ENCODE measurements at regions not wholly inside any gene's neighbourhood (a gene's known extent, or its start where the extent isn't known, plus 50 kb on each side); places are given as distances from the start of the nearest gene placed in this dataset.
A peak's percentile ranks its signal among the peaks of the same experiment; 100 is the strongest.

- H3K36me3 ChIP-seq (ENCODE audit: control insufficient read depth in 2 of 2, insufficient read depth in 2 of 2, low read length in 1 of 2): no peaks in the 10 kb centered on the region
- no peak overlapping the region for H3K27ac ChIP-seq (ENCODE audit: low read depth in 1 of 2, low read length in 1 of 2)
- H3K4me1 ChIP-seq (ENCODE audit: control insufficient read depth in 2 of 2, insufficient read depth in 2 of 2, low read length in 2 of 2): no peaks in the 10 kb centered on the region
- peaks cover 0 to 10% of the 10 kb centered on the region in 2 donors for H3K9me3 ChIP-seq (ENCODE audit: control insufficient read depth in 2 of 2, insufficient read depth in 1 of 2, low read length in 1 of 2)
- peaks cover 0 to 2% of the 10 kb centered on the region in 2 donors for H3K27me3 ChIP-seq (ENCODE audit: control insufficient read depth in 2 of 2, insufficient read depth in 1 of 2, low read length in 1 of 2)
- DNase-seq (ENCODE audit: low read depth in 6 of 9, low spot score in 9 of 9): no peak
- no peak overlapping the region for H3K4me3 ChIP-seq (ENCODE audit: low read length in 2 of 2)
- WGBS: 57% methylated on average over 3 of the region's 3 CpGs
These were observed 563.8 kb downstream of the TLE1 start for GRCh38 chr9:81125446-81126092.

GRCh38 chr9:81123526-81123925, 565.8 kb downstream of the TLE1 start:
- WGBS: 86% methylated on average over 3 of the region's 3 CpGs

GRCh38 chr9:81122749-81123148, 566.6 kb downstream of the TLE1 start:
- Histone ChIP-seq H3K4me3 (ENCODE audit: low read length in 2 of 2) (no peak overlapping the region), H3K4me1 (ENCODE audit: control insufficient read depth in 2 of 2, insufficient read depth in 2 of 2, low read length in 2 of 2) (no peaks in the 10 kb centered on the region), H3K36me3 (ENCODE audit: control insufficient read depth in 2 of 2, insufficient read depth in 2 of 2, low read length in 1 of 2) (no peaks in the 10 kb centered on the region), H3K27ac (ENCODE audit: low read depth in 1 of 2, low read length in 1 of 2) (no peak overlapping the region), H3K27me3 (ENCODE audit: control insufficient read depth in 2 of 2, insufficient read depth in 1 of 2, low read length in 1 of 2) (peaks cover 3% of the 10 kb centered on the region in 2 donors), H3K9me3 (ENCODE audit: control insufficient read depth in 2 of 2, insufficient read depth in 1 of 2, low read length in 1 of 2) (peaks cover 0 to 10% of the 10 kb centered on the region in 2 donors)
- 97% methylated on average over 2 of the region's 2 CpGs for WGBS
- DNase-seq (ENCODE audit: low read depth in 6 of 9, low spot score in 9 of 9): no peak

More at GRCh38 chr9:81123526-81123925, 565.8 kb downstream of the TLE1 start:
- H3K27me3 ChIP-seq (ENCODE audit: control insufficient read depth in 2 of 2, insufficient read depth in 1 of 2, low read length in 1 of 2): peaks cover 0 to 2% of the 10 kb centered on the region in 2 donors
- H3K4me1 ChIP-seq (ENCODE audit: control insufficient read depth in 2 of 2, insufficient read depth in 2 of 2, low read length in 2 of 2): no peaks in the 10 kb centered on the region
- no peak for DNase-seq (ENCODE audit: low read depth in 6 of 9, low spot score in 9 of 9)
- H3K9me3 ChIP-seq (ENCODE audit: control insufficient read depth in 2 of 2, insufficient read depth in 1 of 2, low read length in 1 of 2): peaks cover 0 to 10% of the 10 kb centered on the region in 2 donors
- H3K27ac ChIP-seq (ENCODE audit: low read depth in 1 of 2, low read length in 1 of 2): no peak overlapping the region
- H3K36me3 ChIP-seq (ENCODE audit: control insufficient read depth in 2 of 2, insufficient read depth in 2 of 2, low read length in 1 of 2): no peaks in the 10 kb centered on the region
- H3K4me3 ChIP-seq (ENCODE audit: low read length in 2 of 2): no peak overlapping the region

GRCh38 chr9:81119591-81119990, 569.8 kb downstream of the TLE1 start:
- H3K27me3 ChIP-seq (ENCODE audit: control insufficient read depth in 2 of 2, insufficient read depth in 1 of 2, low read length in 1 of 2): peaks cover 18% of the 10 kb centered on the region in 2 donors
- DNase-seq (ENCODE audit: low read depth in 6 of 9, low spot score in 9 of 9): no peak
- H3K9me3 ChIP-seq (ENCODE audit: control insufficient read depth in 2 of 2, insufficient read depth in 1 of 2, low read length in 1 of 2): peaks cover 0 to 10% of the 10 kb centered on the region in 2 donors
- 100% methylated on average over 1 of the region's 1 CpG for whole genome bisulfite sequencing
- H3K4me1 ChIP-seq (ENCODE audit: control insufficient read depth in 2 of 2, insufficient read depth in 2 of 2, low read length in 2 of 2): no peaks in the 10 kb centered on the region
- no peak overlapping the region for H3K27ac ChIP-seq (ENCODE audit: low read depth in 1 of 2, low read length in 1 of 2)
- H3K4me3 ChIP-seq (ENCODE audit: low read length in 2 of 2): no peak overlapping the region
- H3K36me3 ChIP-seq (ENCODE audit: control insufficient read depth in 2 of 2, insufficient read depth in 2 of 2, low read length in 1 of 2): no peaks in the 10 kb centered on the region

GRCh38 chr9:81118416-81118815, 570.9 kb downstream of the TLE1 start:
- Histone ChIP-seq H3K27ac (ENCODE audit: low read depth in 1 of 2, low read length in 1 of 2) (no peak overlapping the region), H3K4me1 (ENCODE audit: control insufficient read depth in 2 of 2, insufficient read depth in 2 of 2, low read length in 2 of 2) (peaks cover 7 to 10% of the 10 kb centered on the region in 2 donors), H3K27me3 (ENCODE audit: control insufficient read depth in 2 of 2, insufficient read depth in 1 of 2, low read length in 1 of 2) (peaks cover 18% of the 10 kb centered on the region in 2 donors), H3K36me3 (ENCODE audit: control insufficient read depth in 2 of 2, insufficient read depth in 2 of 2, low read length in 1 of 2) (no peaks in the 10 kb centered on the region), H3K4me3 (ENCODE audit: low read length in 2 of 2) (no peak overlapping the region), H3K9me3 (ENCODE audit: control insufficient read depth in 2 of 2, insufficient read depth in 1 of 2, low read length in 1 of 2) (peaks cover 0 to 10% of the 10 kb centered on the region in 2 donors)
- no peak for DNase-seq (ENCODE audit: low read depth in 6 of 9, low spot score in 9 of 9)
- WGBS: 100% methylated on average over 1 of the region's 1 CpG

- peaks cover 18 to 24% of the 10 kb centered on the region in 2 donors for H3K27me3 ChIP-seq (ENCODE audit: control insufficient read depth in 2 of 2, insufficient read depth in 1 of 2, low read length in 1 of 2)
- H3K4me1 ChIP-seq (ENCODE audit: control insufficient read depth in 2 of 2, insufficient read depth in 2 of 2, low read length in 2 of 2): peaks cover 16 to 17% of the 10 kb centered on the region in 2 donors
- peaks cover 0 to 4% of the 10 kb centered on the region in 2 donors for H3K9me3 ChIP-seq (ENCODE audit: control insufficient read depth in 2 of 2, insufficient read depth in 1 of 2, low read length in 1 of 2)
- no peak overlapping the region for H3K4me3 ChIP-seq (ENCODE audit: low read length in 2 of 2)
- no peak overlapping the region for H3K27ac ChIP-seq (ENCODE audit: low read depth in 1 of 2, low read length in 1 of 2)
- H3K36me3 ChIP-seq (ENCODE audit: control insufficient read depth in 2 of 2, insufficient read depth in 2 of 2, low read length in 1 of 2): no peaks in the 10 kb centered on the region
- WGBS: 90% methylated on average over 7 of the region's 7 CpGs
- no peak for DNase-seq (ENCODE audit: low read depth in 6 of 9, low spot score in 9 of 9)
These were observed 572.8 kb downstream of the TLE1 start for GRCh38 chr9:81116340-81117137.

GRCh38 chr9:81113453-81114124, 575.8 kb downstream of the TLE1 start:
- H3K27ac ChIP-seq (ENCODE audit: low read depth in 1 of 2, low read length in 1 of 2): peak overlapping the region in 1 of 2 donors; percentile 42
- H3K4me1 ChIP-seq (ENCODE audit: control insufficient read depth in 2 of 2, insufficient read depth in 2 of 2, low read length in 2 of 2): peaks cover 16 to 17% of the 10 kb centered on the region in 2 donors
- no peaks in the 10 kb centered on the region for H3K9me3 ChIP-seq (ENCODE audit: control insufficient read depth in 2 of 2, insufficient read depth in 1 of 2, low read length in 1 of 2)
- peaks cover 16 to 24% of the 10 kb centered on the region in 2 donors for H3K27me3 ChIP-seq (ENCODE audit: control insufficient read depth in 2 of 2, insufficient read depth in 1 of 2, low read length in 1 of 2)
- peak; percentile 64 to 94 (median 82) for DNase-seq (ENCODE audit: low read depth in 6 of 9, low spot score in 9 of 9)
- no peaks in the 10 kb centered on the region for H3K36me3 ChIP-seq (ENCODE audit: control insufficient read depth in 2 of 2, insufficient read depth in 2 of 2, low read length in 1 of 2)
- WGBS: 16% methylated on average over 7 of the region's 7 CpGs
- no peak overlapping the region for H3K4me3 ChIP-seq (ENCODE audit: low read length in 2 of 2)

GRCh38 chr9:81112627-81113452, 576.5 kb downstream of the TLE1 start:
- 57% methylated on average over 7 of the region's 7 CpGs for WGBS
- H3K27me3 ChIP-seq (ENCODE audit: control insufficient read depth in 2 of 2, insufficient read depth in 1 of 2, low read length in 1 of 2): peaks cover 16 to 22% of the 10 kb centered on the region in 2 donors
- H3K9me3 ChIP-seq (ENCODE audit: control insufficient read depth in 2 of 2, insufficient read depth in 1 of 2, low read length in 1 of 2): no peaks in the 10 kb centered on the region
- H3K4me1 ChIP-seq (ENCODE audit: control insufficient read depth in 2 of 2, insufficient read depth in 2 of 2, low read length in 2 of 2): peaks cover 16 to 17% of the 10 kb centered on the region in 2 donors
- no peaks in the 10 kb centered on the region for H3K36me3 ChIP-seq (ENCODE audit: control insufficient read depth in 2 of 2, insufficient read depth in 2 of 2, low read length in 1 of 2)
- H3K4me3 ChIP-seq (ENCODE audit: low read length in 2 of 2): no peak overlapping the region
- H3K27ac ChIP-seq (ENCODE audit: low read depth in 1 of 2, low read length in 1 of 2): peak overlapping the region in 1 of 2 donors; percentile 42
- DNase-seq (ENCODE audit: low read depth in 6 of 9, low spot score in 9 of 9): no peak
